Smooth muscle cell (in vitro differentiated cells): ENCODE measurements at regions not wholly inside any gene's neighbourhood (a gene's known extent, or its start where the extent isn't known, plus 50 kb on each side); places are given as distances from the start of the nearest gene placed in this dataset.

Source experiments
- DNase-seq: peaks from one replicate; lab custom pipeline; 2025; ENCODE audit not compliant: unreplicated experiment; lab: John Stamatoyannopoulos, UW
- H2AFZ ChIP-seq: fragments of 200-600 bp; sonication (generic); 2 replicates; pipeline ENCODE4 v1.6.0; 2016; ENCODE audit warnings: antibody characterized with exemption, low read depth, mild to moderate bottlenecking
- H3F3A ChIP-seq: fragments of 200-600 bp; sonication (generic); 2 replicates; pipeline ENCODE4 v1.6.0; 2017; ENCODE audit warnings: antibody characterized with exemption, low read depth
- H3K27ac ChIP-seq: fragments of 200-600 bp; sonication (generic); 2 replicates; pipeline ENCODE4 v1.5.1; 2016; ENCODE audit warnings: low read depth, mild to moderate bottlenecking
- H3K27me3 ChIP-seq: fragments of 200-600 bp; sonication (generic); 2 replicates; pipeline ENCODE4 v1.6.1; 2016; ENCODE audit warnings: low read depth, mild to moderate bottlenecking
- H3K36me3 ChIP-seq: fragments of 200-600 bp; sonication (generic); 2 replicates; pipeline ENCODE4 v1.5.1; 2016; ENCODE audit warnings: low read depth
- H3K4me1 ChIP-seq: fragments of 200-600 bp; sonication (generic); 2 replicates; pipeline ENCODE4 v1.5.1; 2016; ENCODE audit warnings: low read depth
- H3K4me2 ChIP-seq: fragments of 200-600 bp; sonication (generic); 2 replicates; pipeline ENCODE4 v1.6.0; 2016; ENCODE audit warnings: mild to moderate bottlenecking
- H3K4me3 ChIP-seq: fragments of 200-600 bp; sonication (generic); 2 replicates; pipeline ENCODE4 v1.5.1; 2016; ENCODE audit warnings: mild to moderate bottlenecking
- H3K79me2 ChIP-seq: fragments of 200-600 bp; sonication (generic); 2 replicates; pipeline ENCODE4 v1.6.0; 2016; ENCODE audit warnings: low read depth, mild to moderate bottlenecking
- H3K9ac ChIP-seq: fragments of 200-600 bp; sonication (generic); 2 replicates; pipeline ENCODE4 v1.6.0; 2016; ENCODE audit warnings: low read depth
- H3K9me3 ChIP-seq: fragments of 200-600 bp; sonication (generic); replicated peaks from 2 replicates; pipeline ENCODE4 v1.5.1; 2016; ENCODE audit warnings: low read depth
- H4K20me1 ChIP-seq: fragments of 200-600 bp; sonication (generic); 2 replicates; pipeline ENCODE4 v1.6.0; 2016; ENCODE audit warnings: low read depth
- WGBS: methylation state at CpG from one replicate; pipeline ENCODE4 v1.1.7; 2016; ENCODE audit warnings: low lambda C conversion rate; 5-methylcytosine and 5-hydroxymethylcytosine counted together
- TF ChIP-seq, protein P1 (sequence below): fragments of 200-600 bp; sonication (generic); IDR thresholded peaks from 2 replicates; pipeline ENCODE4 v1.5.1; 2017; ENCODE audit warnings: borderline replicate concordance, mild to moderate bottlenecking, antibody characterized with exemption; ENCODE audit not compliant: insufficient read depth, poor library complexity, severe bottlenecking

DNA sequence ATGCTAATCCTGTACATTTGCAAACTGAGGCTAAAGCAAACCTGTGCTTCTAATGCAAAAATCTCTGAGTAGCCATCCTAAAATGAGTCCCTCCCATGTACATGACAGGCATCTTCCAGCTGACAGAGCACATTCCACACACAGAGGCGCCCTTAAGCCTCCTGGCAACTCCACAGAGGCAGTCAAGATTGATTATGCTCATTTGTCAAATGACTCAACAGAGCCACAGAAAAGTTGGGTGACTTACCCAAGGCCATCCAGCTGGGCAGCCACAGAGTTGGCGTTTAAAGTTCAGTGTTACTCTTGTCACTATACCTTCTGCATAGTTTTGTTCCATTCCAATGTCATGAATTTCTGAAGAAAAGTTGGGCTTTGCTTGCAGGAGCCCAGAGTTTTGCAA, 394.6 kb upstream of the FGF13 start:
- Histone ChIP-seq H3K27me3 (no peaks in the 10 kb centered on the region), H3K79me2 (no peaks in the 10 kb centered on the region), H3K27ac (no peak overlapping the region), H3K9me3 (no peaks in the 10 kb centered on the region), H2AFZ (no peak overlapping the region), H3F3A (no peaks in the 10 kb centered on the region), H3K4me2 (no peak overlapping the region), H3K4me1 (no peaks in the 10 kb centered on the region), H3K36me3 (no peaks in the 10 kb centered on the region), H3K4me3 (no peak overlapping the region), H3K9ac (no peak overlapping the region), H4K20me1 (no peaks in the 10 kb centered on the region)
- no peak for DNase-seq
- TF ChIP-seq, protein P1, sequence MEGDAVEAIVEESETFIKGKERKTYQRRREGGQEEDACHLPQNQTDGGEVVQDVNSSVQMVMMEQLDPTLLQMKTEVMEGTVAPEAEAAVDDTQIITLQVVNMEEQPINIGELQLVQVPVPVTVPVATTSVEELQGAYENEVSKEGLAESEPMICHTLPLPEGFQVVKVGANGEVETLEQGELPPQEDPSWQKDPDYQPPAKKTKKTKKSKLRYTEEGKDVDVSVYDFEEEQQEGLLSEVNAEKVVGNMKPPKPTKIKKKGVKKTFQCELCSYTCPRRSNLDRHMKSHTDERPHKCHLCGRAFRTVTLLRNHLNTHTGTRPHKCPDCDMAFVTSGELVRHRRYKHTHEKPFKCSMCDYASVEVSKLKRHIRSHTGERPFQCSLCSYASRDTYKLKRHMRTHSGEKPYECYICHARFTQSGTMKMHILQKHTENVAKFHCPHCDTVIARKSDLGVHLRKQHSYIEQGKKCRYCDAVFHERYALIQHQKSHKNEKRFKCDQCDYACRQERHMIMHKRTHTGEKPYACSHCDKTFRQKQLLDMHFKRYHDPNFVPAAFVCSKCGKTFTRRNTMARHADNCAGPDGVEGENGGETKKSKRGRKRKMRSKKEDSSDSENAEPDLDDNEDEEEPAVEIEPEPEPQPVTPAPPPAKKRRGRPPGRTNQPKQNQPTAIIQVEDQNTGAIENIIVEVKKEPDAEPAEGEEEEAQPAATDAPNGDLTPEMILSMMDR = no peak
- WGBS = 36% methylated on average over 2 of the region's 2 CpGs

DNA sequence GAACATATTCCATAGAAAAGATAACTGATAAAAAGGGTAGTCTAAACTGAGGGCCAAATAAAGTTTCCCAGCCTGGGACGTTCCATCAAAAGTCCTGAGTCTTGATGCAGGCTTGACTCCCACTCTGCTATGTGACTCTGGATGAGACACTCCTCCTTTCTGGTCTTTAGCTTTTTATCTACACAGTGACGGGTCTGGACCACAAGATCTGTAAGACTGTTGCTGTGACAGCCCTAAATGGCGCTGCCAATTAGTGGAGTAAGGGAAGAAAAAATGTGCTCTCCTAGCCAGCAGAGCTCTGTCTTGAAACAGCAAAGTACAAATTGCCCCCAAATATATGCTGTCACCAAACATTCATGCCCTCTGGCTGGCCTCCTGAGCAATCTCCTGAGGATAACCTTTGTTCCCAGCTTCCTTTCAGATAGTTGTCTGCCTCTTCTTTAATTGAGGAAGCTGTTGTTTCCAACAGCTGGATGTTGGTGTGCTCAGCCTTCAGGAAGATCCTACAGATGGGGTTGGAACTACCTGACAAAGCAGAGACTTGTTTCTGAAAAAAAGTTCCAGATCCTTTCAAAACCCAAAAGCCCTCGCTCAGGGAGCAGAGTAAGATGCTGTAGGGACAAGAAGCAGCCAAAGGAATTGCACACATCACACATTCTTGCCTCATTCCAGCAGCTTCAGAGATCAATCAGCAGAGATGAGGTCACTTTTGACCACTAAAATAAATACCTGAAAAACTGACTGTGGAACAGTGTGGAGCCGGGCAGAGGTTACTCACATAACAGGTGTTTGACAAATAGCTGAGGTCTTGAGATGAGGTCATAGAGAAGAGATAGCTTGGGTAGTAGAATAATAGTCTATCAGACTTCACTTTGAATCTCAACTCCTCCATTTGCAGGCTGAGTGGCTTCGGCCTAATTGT, 383.4 kb upstream of the FGF13 start:
- no peak overlapping the region for H3K4me3 ChIP-seq
- H3K36me3 ChIP-seq = no peaks in the 10 kb centered on the region
- H3K79me2 ChIP-seq = no peaks in the 10 kb centered on the region
- TF ChIP-seq, protein P1 = no peak
- H3K27ac ChIP-seq = no peak overlapping the region
- H3K9me3 ChIP-seq = no peaks in the 10 kb centered on the region
- H3K4me1 ChIP-seq = no peaks in the 10 kb centered on the region
- DNase-seq = no peak
- 59% methylated on average over 6 of the region's 6 CpGs for WGBS
- no peak overlapping the region for H3K4me2 ChIP-seq
- H3K27me3 ChIP-seq = no peaks in the 10 kb centered on the region
- no peak overlapping the region for H2AFZ ChIP-seq
- no peaks in the 10 kb centered on the region for H3F3A ChIP-seq
- no peaks in the 10 kb centered on the region for H4K20me1 ChIP-seq
- no peak overlapping the region for H3K9ac ChIP-seq

DNA sequence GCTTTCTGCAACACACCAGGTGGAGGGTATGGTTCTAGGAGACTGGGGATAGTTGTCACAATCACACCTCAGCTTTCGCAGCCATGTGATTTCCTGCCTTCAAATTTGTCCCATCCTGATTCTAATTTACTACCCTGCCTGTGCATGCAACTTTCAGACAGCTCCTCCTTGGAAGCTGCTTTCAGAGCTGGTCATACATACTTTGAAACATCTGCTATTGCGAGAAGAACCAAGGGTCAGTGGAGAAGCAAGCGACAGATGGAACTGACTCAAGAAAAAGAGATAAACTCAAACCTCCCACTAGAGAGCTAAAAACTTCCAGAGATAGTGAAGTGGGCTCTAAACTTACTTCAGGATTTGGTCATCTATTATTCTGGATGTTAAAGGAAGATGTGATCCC, 381.7 kb upstream of the FGF13 start:
- no peak overlapping the region for H3K27ac ChIP-seq
- H3K27me3 ChIP-seq = no peaks in the 10 kb centered on the region
- WGBS = 75% methylated on average over 3 of the region's 3 CpGs
- no peaks in the 10 kb centered on the region for H3F3A ChIP-seq
- no peak overlapping the region for H3K4me2 ChIP-seq
- no peak overlapping the region for H3K9ac ChIP-seq
- TF ChIP-seq, protein P1 = no peak
- H2AFZ ChIP-seq = no peak overlapping the region
- H4K20me1 ChIP-seq = no peaks in the 10 kb centered on the region
- DNase-seq = no peak
- H3K4me1 ChIP-seq = no peaks in the 10 kb centered on the region
- no peak overlapping the region for H3K4me3 ChIP-seq
- no peaks in the 10 kb centered on the region for H3K9me3 ChIP-seq
- H3K36me3 ChIP-seq = no peaks in the 10 kb centered on the region
- no peaks in the 10 kb centered on the region for H3K79me2 ChIP-seq

DNA sequence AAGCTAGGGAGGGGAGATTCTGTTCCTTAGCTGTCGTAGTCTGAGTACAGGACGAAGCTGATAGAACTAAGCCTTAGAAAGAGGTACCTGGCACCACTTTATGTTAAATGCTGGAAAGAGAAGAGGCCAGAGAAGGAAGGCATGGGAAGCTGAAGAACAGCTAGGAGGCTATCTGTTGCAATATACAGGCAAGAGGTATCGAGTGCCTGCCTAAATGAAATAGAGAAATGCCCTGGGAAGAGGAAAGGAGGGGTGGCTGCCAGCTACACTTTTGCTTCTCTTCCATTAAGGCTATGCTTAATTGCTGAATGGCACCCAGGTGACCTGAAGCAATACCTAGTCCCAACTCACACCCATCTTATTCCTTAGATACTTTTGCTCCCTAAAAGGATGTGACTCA, 380.4 kb upstream of the FGF13 start:
- no peaks in the 10 kb centered on the region for H3K79me2 ChIP-seq
- no peaks in the 10 kb centered on the region for H3K36me3 ChIP-seq
- H3K27me3 ChIP-seq = no peaks in the 10 kb centered on the region
- H3K4me3 ChIP-seq = no peak overlapping the region
- no peaks in the 10 kb centered on the region for H3F3A ChIP-seq
- DNase-seq = no peak
- H3K27ac ChIP-seq = no peak overlapping the region
- 78% methylated on average over 3 of the region's 3 CpGs for WGBS
- H3K9me3 ChIP-seq = no peaks in the 10 kb centered on the region
- TF ChIP-seq, protein P1 = no peak
- H3K4me1 ChIP-seq = no peaks in the 10 kb centered on the region
- no peak overlapping the region for H2AFZ ChIP-seq
- H3K4me2 ChIP-seq = no peak overlapping the region
- H3K9ac ChIP-seq = no peak overlapping the region
- H4K20me1 ChIP-seq = no peaks in the 10 kb centered on the region
